Nephron progenitor cell (in vitro differentiated cells): ENCODE measurements at regions not wholly inside any gene's neighbourhood (a gene's known extent, or its start where the extent isn't known, plus 50 kb on each side); places are given as distances from the start of the nearest gene placed in this dataset.

Experiments used
- DNase-seq: peaks from one replicate; pipeline ENCODE4 v3.0.0; 2021
- H3K27ac Mint-ChIP-seq: 2 replicates; pipeline ENCODE4 v1.8.0; 2021; ENCODE audit warnings: mild to moderate bottlenecking, moderate library complexity, mixed read lengths
- H3K27me3 Mint-ChIP-seq: 2 replicates; pipeline ENCODE4 v1.8.0; 2021; ENCODE audit warnings: mild to moderate bottlenecking, low read depth, mixed read lengths; ENCODE audit not compliant: poor library complexity
- H3K36me3 Mint-ChIP-seq: 2 replicates; pipeline ENCODE4 v1.8.0; 2021; ENCODE audit warnings: low read depth, mixed read lengths
- H3K4me1 Mint-ChIP-seq: 2 replicates; pipeline ENCODE4 v1.8.0; 2021; ENCODE audit warnings: mixed read lengths
- H3K4me3 Mint-ChIP-seq: 2 replicates; pipeline ENCODE4 v1.8.0; 2021; ENCODE audit warnings: mild to moderate bottlenecking, moderate library complexity, mixed read lengths
- H3K9me3 Mint-ChIP-seq: 2 replicates; pipeline ENCODE4 v1.8.0; 2021; ENCODE audit warnings: mild to moderate bottlenecking, moderate library complexity, mixed read lengths
- TF ChIP-seq, protein P1 (sequence below): fragments of 200-600 bp; sonication (generic); IDR thresholded peaks from 2 replicates; pipeline ENCODE4 v1.5.0; 2021; ENCODE audit warnings: antibody characterized with exemption

DNA sequence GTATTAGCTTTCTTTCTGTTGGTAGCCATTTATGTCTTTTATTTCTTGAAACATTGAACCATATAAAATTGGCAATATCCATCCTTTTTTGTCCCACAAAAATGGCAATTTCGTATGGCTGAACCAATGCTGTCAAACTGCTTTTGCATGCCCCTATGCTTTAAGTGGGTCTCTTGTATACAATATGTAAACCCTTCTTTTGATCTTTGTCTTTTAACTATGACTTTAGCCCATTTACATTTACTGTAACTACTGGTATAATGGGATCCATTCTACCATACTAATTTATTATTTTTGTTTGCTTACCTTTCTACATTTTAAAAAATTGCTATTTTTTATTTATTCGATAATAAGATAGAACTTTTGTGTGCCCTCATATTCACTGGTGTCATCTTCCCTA lies 93.4 kb downstream of the TENT4A start:
- peaks cover 10% of the 10 kb centered on the region for H3K4me1 Mint-ChIP-seq
- no peak for DNase-seq
- no peaks in the 10 kb centered on the region for H3K27me3 Mint-ChIP-seq
- no peak overlapping the region for H3K4me3 Mint-ChIP-seq
- peaks cover 21% of the 10 kb centered on the region for H3K9me3 Mint-ChIP-seq
- H3K36me3 Mint-ChIP-seq, result peaks cover 4% of the 10 kb centered on the region
- H3K27ac Mint-ChIP-seq, result no peak overlapping the region
- TF ChIP-seq, protein P1, sequence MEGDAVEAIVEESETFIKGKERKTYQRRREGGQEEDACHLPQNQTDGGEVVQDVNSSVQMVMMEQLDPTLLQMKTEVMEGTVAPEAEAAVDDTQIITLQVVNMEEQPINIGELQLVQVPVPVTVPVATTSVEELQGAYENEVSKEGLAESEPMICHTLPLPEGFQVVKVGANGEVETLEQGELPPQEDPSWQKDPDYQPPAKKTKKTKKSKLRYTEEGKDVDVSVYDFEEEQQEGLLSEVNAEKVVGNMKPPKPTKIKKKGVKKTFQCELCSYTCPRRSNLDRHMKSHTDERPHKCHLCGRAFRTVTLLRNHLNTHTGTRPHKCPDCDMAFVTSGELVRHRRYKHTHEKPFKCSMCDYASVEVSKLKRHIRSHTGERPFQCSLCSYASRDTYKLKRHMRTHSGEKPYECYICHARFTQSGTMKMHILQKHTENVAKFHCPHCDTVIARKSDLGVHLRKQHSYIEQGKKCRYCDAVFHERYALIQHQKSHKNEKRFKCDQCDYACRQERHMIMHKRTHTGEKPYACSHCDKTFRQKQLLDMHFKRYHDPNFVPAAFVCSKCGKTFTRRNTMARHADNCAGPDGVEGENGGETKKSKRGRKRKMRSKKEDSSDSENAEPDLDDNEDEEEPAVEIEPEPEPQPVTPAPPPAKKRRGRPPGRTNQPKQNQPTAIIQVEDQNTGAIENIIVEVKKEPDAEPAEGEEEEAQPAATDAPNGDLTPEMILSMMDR, result no peak

DNA sequence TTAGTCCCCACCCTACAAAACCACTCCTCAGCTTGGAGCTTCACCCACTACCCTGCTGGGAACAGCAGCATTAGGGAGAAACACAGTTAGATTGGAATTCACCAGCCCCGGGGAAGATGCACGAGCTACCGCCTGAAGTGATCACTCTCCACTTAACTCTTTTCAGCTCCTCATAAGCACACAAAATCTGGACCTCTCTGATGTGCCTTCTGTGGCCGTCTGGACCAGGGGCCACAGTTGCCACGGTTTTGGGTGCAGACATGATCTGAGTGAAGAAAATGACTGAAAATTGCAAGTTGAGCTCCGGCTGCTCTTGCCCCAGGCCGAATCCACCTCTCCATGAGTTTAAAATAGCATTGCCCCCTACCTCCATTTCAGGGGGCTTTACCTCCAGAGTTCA lies 95.2 kb downstream of the TENT4A start:
- H3K27me3 Mint-ChIP-seq, result peaks cover 4% of the 10 kb centered on the region
- H3K36me3 Mint-ChIP-seq, result peaks cover 4% of the 10 kb centered on the region
- peaks cover 11% of the 10 kb centered on the region for H3K9me3 Mint-ChIP-seq
- H3K27ac Mint-ChIP-seq, result no peak overlapping the region
- DNase-seq, result no peak
- H3K4me3 Mint-ChIP-seq, result no peak overlapping the region
- peaks cover 16% of the 10 kb centered on the region for H3K4me1 Mint-ChIP-seq
- TF ChIP-seq, protein P1, result no peak

DNA sequence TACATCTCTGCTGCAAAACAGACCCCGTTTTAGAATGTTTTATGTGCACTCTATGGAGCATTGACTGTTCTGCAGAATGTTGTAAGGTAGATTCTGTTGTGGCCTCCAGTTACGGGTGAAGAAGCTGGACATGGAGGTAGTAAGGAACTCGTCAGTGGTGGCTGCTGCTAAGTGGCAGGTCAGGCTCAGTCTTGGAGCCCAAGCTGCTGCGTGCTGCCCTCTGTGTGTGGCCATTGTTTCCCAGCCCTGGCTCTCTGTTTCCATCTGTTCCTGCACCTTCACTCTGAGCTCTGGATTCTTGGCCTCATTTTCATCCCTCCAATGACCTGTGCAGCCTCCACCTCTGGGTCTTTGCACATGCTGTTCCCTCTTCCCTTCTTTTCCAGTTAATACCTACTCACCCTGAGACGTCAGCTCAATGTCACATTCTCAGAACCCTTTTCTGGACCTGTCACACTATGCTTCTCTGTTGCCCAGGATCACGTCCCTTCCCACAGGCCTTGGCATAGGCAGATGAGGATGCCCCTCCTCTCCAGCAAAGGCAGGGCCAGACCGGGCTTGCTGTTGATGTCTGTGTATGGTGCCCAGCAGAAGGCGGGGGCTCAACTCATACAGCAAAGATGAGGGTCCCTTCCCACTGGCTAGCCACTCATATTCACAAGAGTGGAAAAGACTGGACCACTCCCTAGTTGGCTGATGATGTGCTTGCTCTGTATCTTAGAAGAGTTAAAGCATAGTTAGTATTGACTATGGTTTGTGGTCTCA lies 97.6 kb downstream of the TENT4A start:
- Mint-ChIP-seq H3K36me3 (peaks cover 4% of the 10 kb centered on the region), H3K27ac (no peak overlapping the region), H3K4me1 (peaks cover 8% of the 10 kb centered on the region), H3K4me3 (no peak overlapping the region), H3K9me3 (peaks cover 6% of the 10 kb centered on the region), H3K27me3 (peaks cover 16% of the 10 kb centered on the region)
- DNase-seq, result no peak
- TF ChIP-seq, protein P1, result no peak

DNA sequence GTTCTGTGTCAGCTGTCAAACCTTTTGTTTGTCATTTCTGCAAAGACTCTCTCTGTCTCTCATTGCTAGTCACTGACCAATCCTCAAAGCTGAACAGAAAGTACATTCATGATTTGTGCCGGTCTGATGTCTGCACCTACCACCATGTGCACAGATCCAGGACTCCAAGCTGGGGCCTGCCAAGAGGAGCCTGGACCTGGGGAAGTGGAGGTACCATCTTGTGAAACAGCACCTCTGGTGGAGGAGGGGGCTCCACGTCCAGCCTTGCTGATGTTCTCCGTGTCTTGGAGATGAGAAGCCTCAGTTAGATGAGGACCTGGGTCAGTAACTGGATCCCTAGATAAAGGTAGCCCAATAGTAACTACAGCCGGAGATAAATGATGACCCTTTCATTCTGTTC lies 98.9 kb downstream of the TENT4A start:
- peaks cover 24% of the 10 kb centered on the region for H3K27me3 Mint-ChIP-seq
- TF ChIP-seq, protein P1, result no peak
- H3K4me1 Mint-ChIP-seq, result peaks cover 8% of the 10 kb centered on the region

DNA sequence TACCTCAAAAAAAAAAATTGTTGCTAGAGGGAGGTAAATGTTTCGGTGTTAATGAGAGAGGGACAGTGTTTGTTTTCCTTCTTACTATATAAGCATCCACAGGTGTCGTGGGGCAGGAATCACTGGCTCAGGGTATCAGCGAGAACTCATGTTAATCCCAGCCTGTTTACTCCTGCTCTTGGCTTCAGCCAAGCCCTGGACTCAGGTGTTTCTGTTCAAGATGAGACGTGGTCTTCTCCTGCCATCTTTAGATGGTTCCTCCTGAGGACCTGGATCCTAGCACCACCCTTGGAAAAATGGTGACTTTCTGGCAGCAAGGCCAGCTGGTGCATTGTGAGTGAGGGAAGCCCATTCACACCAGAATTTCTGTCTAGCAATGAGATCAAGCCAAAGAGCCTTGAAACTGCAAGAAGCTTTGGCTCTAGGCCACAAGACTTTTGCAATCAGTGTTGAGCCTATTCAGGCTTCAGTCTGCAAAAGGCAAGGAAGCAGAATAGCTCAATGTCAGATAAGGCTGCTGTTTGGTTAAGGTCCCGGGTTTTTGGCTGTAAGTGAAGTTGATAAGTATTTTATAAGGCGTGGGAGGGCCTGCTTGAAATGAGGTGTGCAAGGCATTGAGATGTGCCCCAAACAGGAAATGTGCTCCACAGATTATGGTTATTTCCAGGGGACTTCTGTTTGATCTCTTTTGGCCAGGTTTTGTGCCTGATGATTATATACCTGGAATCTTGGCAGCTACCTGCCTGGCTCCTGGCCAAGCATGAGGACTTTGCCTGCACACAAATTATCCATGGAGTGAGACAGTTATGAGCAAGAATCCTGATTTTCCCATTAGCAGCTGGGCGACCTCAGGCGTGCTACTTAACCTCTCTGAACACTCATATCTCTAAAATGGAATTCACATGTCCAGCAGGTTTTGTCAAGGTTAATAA lies 99.8 kb downstream of the TENT4A start:
- H3K27ac Mint-ChIP-seq, result no peak overlapping the region
- TF ChIP-seq, protein P1, result no peak
- H3K9me3 Mint-ChIP-seq, result no peaks in the 10 kb centered on the region
- H3K4me1 Mint-ChIP-seq, result peaks cover 8% of the 10 kb centered on the region
- H3K27me3 Mint-ChIP-seq, result peaks cover 25% of the 10 kb centered on the region
- no peaks in the 10 kb centered on the region for H3K36me3 Mint-ChIP-seq
- DNase-seq, result no peak
- H3K4me3 Mint-ChIP-seq, result no peak overlapping the region

More for the DNA sequence above, 98.9 kb downstream of the TENT4A start:
- H3K9me3 Mint-ChIP-seq, result no peaks in the 10 kb centered on the region
- H3K4me3 Mint-ChIP-seq, result no peak overlapping the region
- no peak overlapping the region for H3K27ac Mint-ChIP-seq
- DNase-seq, result no peak
- no peaks in the 10 kb centered on the region for H3K36me3 Mint-ChIP-seq
